ENCODE measurements at regions not wholly inside any gene's neighbourhood (a gene's known extent, or its start where the extent isn't known, plus 50 kb on each side); places are given as distances from the start of the nearest gene placed in this dataset.

DNA sequence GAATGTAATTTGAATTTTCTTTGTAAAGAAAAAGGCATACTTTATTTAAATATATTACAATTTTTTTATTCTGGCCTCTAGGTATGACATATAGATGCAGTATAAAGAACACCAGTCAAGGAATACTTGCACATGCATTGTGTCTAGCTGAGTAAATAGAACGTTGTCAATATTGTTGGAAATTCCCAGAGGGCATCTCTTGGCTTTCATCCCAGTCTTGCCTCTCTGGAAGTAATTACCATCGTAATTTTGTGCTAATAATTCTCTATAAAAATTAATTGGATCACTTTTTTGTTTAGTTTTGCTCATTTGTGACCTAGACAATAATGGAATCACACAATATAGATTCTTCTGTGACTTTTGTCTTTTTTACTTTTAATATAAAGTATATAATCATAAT lies 1052.3 kb upstream of the CELF2 start:
- no peak for TF ChIP-seq POLR2AphosphoS5 (IDR thresholded peaks at IDR 0.05; ENCODE audit: low read depth)
- TF ChIP-seq, protein P1, sequence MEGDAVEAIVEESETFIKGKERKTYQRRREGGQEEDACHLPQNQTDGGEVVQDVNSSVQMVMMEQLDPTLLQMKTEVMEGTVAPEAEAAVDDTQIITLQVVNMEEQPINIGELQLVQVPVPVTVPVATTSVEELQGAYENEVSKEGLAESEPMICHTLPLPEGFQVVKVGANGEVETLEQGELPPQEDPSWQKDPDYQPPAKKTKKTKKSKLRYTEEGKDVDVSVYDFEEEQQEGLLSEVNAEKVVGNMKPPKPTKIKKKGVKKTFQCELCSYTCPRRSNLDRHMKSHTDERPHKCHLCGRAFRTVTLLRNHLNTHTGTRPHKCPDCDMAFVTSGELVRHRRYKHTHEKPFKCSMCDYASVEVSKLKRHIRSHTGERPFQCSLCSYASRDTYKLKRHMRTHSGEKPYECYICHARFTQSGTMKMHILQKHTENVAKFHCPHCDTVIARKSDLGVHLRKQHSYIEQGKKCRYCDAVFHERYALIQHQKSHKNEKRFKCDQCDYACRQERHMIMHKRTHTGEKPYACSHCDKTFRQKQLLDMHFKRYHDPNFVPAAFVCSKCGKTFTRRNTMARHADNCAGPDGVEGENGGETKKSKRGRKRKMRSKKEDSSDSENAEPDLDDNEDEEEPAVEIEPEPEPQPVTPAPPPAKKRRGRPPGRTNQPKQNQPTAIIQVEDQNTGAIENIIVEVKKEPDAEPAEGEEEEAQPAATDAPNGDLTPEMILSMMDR (IDR thresholded peaks at IDR 0.05; ENCODE audit: insufficient read depth, low read length): no peak
- no peak for TF ChIP-seq GABPA (IDR thresholded peaks at IDR 0.05; ENCODE audit: low read depth)
- no peak for TF ChIP-seq REST (IDR thresholded peaks at IDR 0.05; ENCODE audit: insufficient replicate concordance, low read depth)
- no peak for TF ChIP-seq SPI1 (IDR thresholded peaks at IDR 0.05; ENCODE audit: borderline replicate concordance, low read depth)
- DNase-seq (ENCODE audit: low read depth in 1 of 2, low spot score in 1 of 2): no peak
- Histone ChIP-seq H3K4me3 (replicated peaks; ENCODE audit: insufficient read depth, low read length) (no peak overlapping the region), H3K27ac (replicated peaks) (no peak overlapping the region), H3K27me3 (ENCODE audit: insufficient read depth, poor library complexity, severe bottlenecking) (no peaks in the 10 kb centered on the region)

DNA sequence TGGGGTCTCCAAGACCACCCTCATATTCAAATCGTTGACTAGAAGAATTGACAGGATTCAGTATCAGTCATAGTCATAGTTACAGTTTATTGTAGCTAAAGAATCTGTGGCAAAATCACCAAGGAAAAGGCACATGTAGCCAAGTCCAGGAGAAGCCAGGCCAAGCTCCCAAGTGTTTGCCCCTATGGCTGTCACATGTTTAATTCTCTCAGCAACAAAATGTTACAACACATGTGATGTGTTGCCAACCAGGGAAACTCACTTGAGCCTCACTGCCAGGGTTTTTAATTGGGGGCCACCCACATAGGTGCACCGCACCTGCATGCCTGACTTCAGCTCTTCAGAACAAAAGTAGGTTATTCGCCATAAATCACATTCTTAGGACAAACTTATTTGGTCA lies 1030.9 kb upstream of the CELF2 start:
- TF ChIP-seq GABPA (IDR thresholded peaks at IDR 0.05; ENCODE audit: low read depth) (no peak), REST (IDR thresholded peaks at IDR 0.05; ENCODE audit: insufficient replicate concordance, low read depth) (no peak), SPI1 (IDR thresholded peaks at IDR 0.05; ENCODE audit: borderline replicate concordance, low read depth) (no peak), POLR2AphosphoS5 (IDR thresholded peaks at IDR 0.05; ENCODE audit: low read depth) (no peak)
- TF ChIP-seq, protein P1 (IDR thresholded peaks at IDR 0.05; ENCODE audit: insufficient read depth, low read length): no peak
- H3K4me3 ChIP-seq (replicated peaks; ENCODE audit: insufficient read depth, low read length): no peak overlapping the region
- no peak overlapping the region for H3K27ac ChIP-seq (replicated peaks)
- no peaks in the 10 kb centered on the region for H3K27me3 ChIP-seq (ENCODE audit: insufficient read depth, poor library complexity, severe bottlenecking)
- DNase-seq (ENCODE audit: low read depth in 1 of 2, low spot score in 1 of 2): no peak

GRCh38 chr10:9987197-9987596 lies 1030.5 kb upstream of the CELF2 start:
- DNase-seq (ENCODE audit: low read depth in 1 of 2, low spot score in 1 of 2): no peak
- TF ChIP-seq GABPA (IDR thresholded peaks at IDR 0.05; ENCODE audit: low read depth) (no peak), POLR2AphosphoS5 (IDR thresholded peaks at IDR 0.05; ENCODE audit: low read depth) (no peak), REST (IDR thresholded peaks at IDR 0.05; ENCODE audit: insufficient replicate concordance, low read depth) (no peak), SPI1 (IDR thresholded peaks at IDR 0.05; ENCODE audit: borderline replicate concordance, low read depth) (no peak)
- TF ChIP-seq, protein P1 (IDR thresholded peaks at IDR 0.05; ENCODE audit: insufficient read depth, low read length): no peak
- no peak overlapping the region for H3K27ac ChIP-seq (replicated peaks)
- no peaks in the 10 kb centered on the region for H3K27me3 ChIP-seq (ENCODE audit: insufficient read depth, poor library complexity, severe bottlenecking)
- no peak overlapping the region for H3K4me3 ChIP-seq (replicated peaks; ENCODE audit: insufficient read depth, low read length)

All from HL-60 (cell line).